ENCODE measurements at regions not wholly inside any gene's neighbourhood (a gene's known extent, or its start where the extent isn't known, plus 50 kb on each side); places are given as distances from the start of the nearest gene placed in this dataset.

- no peak for DNase-seq
Observed at GRCh38 chr7:17617380-17617779, 318.9 kb downstream of the AHR start.

DNA sequence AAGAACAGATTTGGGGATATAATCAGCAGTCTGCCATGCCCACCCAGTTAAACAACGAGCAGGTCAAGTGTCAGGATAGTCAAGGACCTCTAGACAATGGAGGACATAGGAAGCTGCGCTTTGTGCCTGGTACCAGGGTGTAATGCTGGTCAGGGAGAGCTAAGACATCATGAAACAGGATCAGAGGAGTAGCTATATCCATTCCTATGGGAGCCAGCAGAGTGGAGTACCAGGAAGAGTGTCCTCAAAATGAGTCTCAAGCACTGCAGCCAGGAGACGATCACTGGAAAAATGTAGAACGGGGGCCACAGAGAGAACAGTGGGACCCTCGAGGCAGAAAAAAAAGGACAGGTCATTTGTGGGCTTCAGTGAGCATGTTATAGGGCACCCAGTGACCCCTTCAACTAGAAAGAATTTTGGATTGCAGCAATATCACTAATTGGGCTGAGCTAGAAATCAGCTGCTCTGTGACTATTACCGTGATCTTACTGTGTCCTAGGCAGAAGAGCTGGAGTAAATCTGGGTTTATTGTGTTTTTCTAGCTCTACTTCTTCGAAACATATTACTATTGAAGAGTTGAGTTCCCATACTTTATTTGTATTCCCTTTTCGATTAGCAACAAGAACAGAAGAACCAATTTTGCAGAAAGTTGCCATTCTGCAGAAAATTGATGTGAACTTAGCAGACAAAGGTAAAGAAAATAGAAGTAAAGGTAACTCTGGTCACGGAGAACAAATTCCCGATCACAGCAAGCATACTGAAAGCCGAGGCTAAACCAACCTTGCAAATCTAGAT is 319.6 kb downstream of the AHR start:
- DNase-seq: no peak

DNA sequence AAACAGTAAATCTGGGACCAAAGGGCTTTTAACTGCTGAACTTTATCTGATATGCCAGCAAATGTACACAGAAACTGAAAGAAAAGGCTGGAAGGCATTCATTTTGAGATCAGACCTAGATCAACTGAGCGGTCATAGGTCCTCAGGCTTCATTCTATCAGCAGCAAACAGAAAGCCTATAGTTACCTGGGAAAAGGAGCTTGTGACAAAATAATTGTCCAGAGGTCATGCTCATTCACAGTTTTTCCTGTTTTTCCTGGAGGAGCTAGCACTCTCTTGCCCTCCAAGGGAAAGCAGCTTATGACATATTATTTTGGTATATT is 320.2 kb downstream of the AHR start:
- DNase-seq: no peak

- DNase-seq: no peak
Observed at GRCh38 chr7:17619196-17619818, 320.9 kb downstream of the AHR start.

DNA sequence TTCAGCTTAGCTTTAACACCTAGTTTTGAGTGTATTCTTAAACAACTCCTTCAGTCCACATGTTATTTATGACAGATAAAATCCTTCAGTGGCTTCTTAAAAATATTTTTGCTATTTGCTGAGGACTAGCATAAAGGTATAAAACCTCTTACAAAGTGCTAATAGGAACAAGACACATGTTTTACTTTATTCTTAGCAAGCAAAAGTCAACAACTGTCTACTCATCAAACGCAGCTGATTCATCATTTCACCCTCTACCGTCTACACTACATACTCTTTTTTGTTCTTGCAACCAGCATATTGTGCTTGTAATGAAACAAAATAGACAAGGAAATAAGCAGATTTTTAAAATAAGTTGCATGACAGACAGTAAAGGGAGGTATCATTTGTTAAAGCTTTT is 319.7 kb downstream of the SNX13 start:
- DNase-seq: no peak

- DNase-seq: no peak
Observed at GRCh38 chr7:17622451-17622850, 317.8 kb downstream of the SNX13 start.

DNA sequence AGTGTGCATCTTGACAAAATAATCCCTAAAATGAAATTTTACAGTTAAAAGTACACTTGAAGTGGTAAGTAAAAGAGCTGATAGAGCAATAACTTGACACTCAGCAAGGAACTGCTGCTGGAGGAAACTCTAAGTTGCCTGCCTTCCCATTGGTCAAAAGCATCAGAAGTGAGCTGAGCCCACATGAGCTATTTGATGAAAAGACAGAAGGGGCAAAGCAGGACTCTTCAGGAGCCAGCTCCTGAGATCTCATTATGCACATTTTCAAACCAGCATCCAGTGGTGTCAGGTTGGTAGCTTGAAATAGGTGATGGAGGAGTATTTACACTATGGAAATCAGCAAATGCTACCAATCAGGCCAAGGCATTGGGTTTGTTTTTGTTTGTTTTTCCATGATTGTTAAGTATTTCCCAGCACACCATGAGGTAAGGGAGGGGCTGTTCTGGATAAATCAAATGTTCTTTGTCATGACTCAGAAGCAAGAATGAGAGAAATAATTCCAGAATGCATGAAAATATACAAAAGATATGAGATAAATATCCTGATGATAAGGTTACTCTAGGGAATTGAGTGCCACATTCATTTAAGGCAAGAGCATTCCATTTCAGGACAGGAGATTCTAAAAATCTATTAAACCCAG is 316.6 kb downstream of the SNX13 start:
- DNase-seq: no peak

DNA sequence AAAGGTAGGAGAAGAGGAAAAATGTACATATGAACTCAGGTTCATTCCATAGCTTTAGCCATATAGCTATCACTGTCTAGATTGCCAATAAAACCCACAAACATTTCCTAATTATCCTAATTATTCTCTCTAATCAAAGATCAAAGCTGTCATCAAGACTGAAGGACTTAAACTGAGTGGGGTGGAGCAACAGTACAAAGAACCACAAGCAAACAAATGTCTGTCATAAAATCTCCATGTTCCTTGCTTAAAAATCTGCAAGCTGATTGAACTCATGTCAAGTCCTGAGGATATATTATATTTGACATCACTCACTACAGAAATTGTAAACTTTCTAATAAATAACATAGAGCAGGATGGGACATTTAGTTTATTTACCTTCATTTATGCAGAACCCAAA is 315.9 kb downstream of the SNX13 start:
- DNase-seq: no peak

DNA sequence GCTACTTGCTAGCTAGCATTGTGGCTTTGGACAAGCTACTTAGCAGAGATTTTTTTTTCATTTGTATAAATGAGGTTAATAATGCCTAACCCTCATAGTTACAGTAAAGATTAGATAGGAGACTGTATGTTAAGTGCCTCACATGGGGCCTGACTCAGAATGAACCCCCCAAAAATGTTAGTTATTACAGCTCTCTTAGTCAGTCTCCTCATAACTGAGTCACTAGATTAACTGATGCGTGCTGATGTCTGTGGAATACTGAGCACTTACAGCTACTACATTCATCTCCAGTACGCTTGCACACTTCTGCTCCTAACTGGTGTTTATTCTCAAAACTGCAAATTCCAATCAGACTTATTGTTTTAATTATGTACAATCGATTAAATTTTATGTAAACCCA is 315.3 kb downstream of the SNX13 start:
- no peak for DNase-seq

DNA sequence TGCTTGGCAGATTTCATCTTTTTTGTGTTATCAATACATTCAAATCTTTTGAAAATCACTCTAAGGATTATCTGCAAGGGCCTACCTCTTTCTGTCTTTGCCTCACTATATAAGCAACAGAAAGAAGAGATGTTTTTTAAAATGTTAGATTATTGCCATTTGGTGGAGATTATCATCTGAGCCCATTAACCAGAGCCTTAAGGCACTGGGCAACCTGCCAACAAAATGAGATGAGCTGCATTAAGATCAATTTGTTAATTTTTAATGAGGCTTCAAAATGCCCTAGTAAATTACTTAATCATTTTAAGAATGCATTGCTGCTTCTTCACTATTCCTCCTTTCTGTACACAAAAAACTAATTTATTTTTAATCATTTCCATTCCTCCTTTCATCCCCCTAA is 314.1 kb downstream of the SNX13 start:
- DNase-seq: no peak

GRCh38 chr7:17631061-17631460 is 309.2 kb downstream of the SNX13 start:
- no peak for DNase-seq

GRCh38 chr7:17632384-17632783 is 307.9 kb downstream of the SNX13 start:
- DNase-seq: no peak

GRCh38 chr7:17633067-17633466 is 307.2 kb downstream of the SNX13 start:
- no peak for DNase-seq

DNA sequence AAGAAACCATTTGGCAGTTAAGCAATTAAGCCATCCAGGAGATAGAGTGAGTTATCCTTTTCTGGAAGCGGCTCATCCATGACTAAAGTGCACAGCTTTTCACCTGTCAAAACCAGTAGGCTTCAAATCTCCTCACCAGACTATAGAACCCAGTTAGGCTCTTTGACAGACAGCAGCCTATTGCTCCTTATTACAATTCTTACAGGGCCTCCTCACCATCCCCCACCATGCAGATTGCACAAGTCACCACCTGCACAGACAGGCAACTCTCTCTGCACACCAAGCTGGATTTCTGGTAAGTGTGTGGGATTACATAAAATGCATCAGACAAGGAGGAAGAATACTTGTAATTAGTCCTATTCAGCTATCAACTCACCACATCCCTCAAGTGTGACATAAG is 301.6 kb downstream of the SNX13 start:
- peak; percentile 38 for DNase-seq

DNA sequence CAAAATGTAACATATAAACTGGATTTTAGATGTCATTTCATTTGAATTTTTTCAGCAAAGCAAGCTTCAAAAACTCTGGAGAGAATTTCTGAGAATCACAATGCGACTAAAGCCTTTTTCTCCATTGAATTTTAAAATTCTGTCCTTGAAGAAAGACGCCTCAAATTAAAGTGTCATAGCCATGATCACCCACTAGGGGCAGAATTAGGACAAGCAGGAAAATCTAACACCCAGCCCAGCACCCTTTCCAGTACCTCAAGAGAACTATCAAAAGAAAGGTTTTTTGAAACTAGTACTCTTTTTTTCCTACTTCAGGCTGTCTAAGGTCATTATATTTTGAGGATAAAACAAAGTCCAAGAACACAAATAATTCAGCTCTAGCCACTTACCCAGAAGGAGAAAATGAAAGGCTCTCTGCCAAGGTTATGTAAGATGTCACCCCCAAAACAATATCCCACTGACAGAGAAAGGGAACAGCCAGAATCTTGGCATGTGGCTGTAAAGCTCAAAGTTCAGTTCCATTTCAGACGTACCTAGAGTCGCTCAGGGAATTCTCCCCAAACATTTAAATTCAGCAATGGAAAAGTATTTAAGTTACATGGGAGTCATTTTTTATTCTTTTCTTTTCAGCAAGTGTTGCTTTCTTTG is 299.4 kb downstream of the SNX13 start:
- DNase-seq: no peak

DNA sequence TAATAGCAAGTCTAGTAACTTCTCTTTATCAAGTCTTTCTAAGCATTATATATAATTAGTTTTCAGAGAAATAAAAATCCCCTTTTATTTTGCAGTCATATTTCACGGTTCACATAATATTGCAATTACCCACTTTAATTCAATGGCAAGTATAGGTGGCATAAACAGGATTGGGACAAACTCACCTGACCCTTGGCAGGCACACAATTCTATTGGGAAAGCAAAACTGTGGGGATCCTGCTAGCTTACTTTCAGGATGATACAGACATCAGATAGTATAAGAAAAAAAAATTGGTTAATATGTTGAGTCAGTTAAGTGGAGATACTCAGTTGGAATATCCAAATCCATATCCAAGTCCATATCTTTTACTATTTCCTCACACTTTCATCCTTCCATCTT is 294.8 kb downstream of the SNX13 start:
- DNase-seq: no peak

GRCh38 chr7:17646253-17646956 is 293.9 kb downstream of the SNX13 start:
- DNase-seq: no peak

GRCh38 chr7:17651341-17651740 is 289.0 kb downstream of the SNX13 start:
- no peak for DNase-seq

GRCh38 chr7:17651863-17652385 is 288.4 kb downstream of the SNX13 start:
- DNase-seq: no peak

- DNase-seq: no peak
Observed at GRCh38 chr7:17654940-17655339, 285.4 kb downstream of the SNX13 start.

GRCh38 chr7:17659126-17659525 is 281.2 kb downstream of the SNX13 start:
- DNase-seq: no peak

DNA sequence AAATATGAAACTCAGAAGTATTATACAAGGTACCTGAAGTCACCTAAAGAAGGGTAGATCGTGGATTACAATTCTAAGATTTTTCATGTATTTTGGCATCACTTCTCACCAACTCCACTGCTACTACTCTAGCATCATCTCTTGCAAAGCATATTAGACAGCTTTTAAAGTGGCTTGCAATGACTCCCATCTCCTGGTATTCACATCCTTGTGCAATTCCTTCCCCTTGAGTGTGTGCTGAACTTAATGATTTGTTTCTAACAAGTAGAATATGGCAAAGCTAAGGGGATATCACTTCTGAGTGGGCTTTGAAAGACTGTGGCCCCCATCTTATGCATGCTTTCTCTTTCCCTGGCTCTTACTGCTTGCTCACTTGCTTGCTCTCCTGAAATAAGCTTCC is 280.2 kb downstream of the SNX13 start:
- no peak for DNase-seq

DNA sequence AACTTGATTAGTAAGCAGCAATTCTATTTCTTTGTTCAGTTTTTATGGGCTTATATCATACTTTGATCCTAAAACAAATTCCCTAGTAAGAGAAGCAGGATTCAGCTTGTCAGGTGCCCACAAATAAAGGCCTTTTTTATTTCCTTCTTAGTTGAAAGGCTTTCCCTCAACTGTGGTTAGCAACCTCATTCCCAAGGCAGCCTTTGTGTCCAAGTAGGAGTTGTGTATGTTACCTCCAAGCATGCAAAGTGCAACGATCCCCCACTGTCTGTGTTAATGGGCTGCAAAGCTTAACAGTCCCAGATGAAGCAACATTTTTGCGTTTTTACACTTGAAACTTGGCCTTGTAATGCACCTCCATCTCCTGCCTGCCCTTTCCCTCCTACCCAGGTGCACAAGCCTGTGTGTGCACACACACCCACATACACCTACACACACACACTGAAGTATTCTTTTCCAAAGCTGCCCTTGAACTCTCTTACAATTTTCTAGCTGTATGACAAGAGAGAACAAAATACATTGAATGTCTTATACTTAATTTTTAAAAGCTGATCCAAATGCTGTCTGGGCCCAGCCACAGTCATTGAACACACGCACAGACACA is 278.2 kb downstream of the SNX13 start:
- DNase-seq: no peak

Measured in NCI-H187 treated with DMSO at 0.1 percent for 48 hours (cell line).